Left lung (tissue), 4 donors: ENCODE measurements at regions not wholly inside any gene's neighbourhood (a gene's known extent, or its start where the extent isn't known, plus 50 kb on each side); places are given as distances from the start of the nearest gene placed in this dataset.

Experiments used
- ATAC-seq: fragments of 200-7000 bp; cut with Tn5 transposase; one replicate; pipeline ENCODE4 v1.9.1; 2020; ENCODE audit warnings: moderate library complexity
- DNase-seq, 4 donors: peaks; one replicate each; pipeline ENCODE4 v3.0.0-alpha.2; 2013 to 2020
- H3K27ac ChIP-seq, 2 donors: fragments of 200-600 bp; sonication (generic) in 1 of 2; one replicate each; pipeline versions ENCODE4 v1.5.0 to v1.8.0; 2020 to 2021
- H3K27me3 ChIP-seq, 2 donors: fragments of 200-600 bp; sonication (generic) in 1 of 2; one replicate each; pipeline versions ENCODE4 v1.5.0 to v1.8.0; 2020 to 2021
- H3K36me3 ChIP-seq, 2 donors: fragments of 200-600 bp; sonication (generic) in 1 of 2; one replicate each; pipeline versions ENCODE4 v1.5.0 to v1.8.0; 2020 to 2021
- H3K4me1 ChIP-seq, 2 donors: fragments of 200-600 bp; one replicate each; pipeline ENCODE4 v1.8.0; 2021
- H3K4me3 ChIP-seq, 2 donors: fragments of 200-600 bp; sonication (generic) in 1 of 2; one replicate each; pipeline versions ENCODE4 v1.5.0 to v1.8.0; 2020 to 2021; ENCODE audit warnings: mild to moderate bottlenecking in 1 of 2
- H3K9me3 ChIP-seq, 2 donors: fragments of 200-600 bp; sonication (generic) in 1 of 2; one replicate each; pipeline versions ENCODE4 v1.5.0 to v1.8.0; 2020 to 2021
- intact Hi-C, 2 donors: fragments of 100-400 bp; cut with DNase I; formaldehyde crosslinking; loops; one replicate each; pipeline versions ENCODE4 v1.11.2 to v1.14.2; 2022
- TF ChIP-seq, protein P1 (sequence below), 2 donors: fragments of 200-600 bp; sonication (generic) in 1 of 2; IDR thresholded peaks; one replicate each; pipeline versions ENCODE4 v1.5.0 to v1.8.0; 2021; ENCODE audit warnings: antibody characterized with exemption in 2 of 2
- donor health status: DM: no; HTN: yes; CAD: no.
- donor health status: DM: no; HTN: no; CAD: no.

DNA sequence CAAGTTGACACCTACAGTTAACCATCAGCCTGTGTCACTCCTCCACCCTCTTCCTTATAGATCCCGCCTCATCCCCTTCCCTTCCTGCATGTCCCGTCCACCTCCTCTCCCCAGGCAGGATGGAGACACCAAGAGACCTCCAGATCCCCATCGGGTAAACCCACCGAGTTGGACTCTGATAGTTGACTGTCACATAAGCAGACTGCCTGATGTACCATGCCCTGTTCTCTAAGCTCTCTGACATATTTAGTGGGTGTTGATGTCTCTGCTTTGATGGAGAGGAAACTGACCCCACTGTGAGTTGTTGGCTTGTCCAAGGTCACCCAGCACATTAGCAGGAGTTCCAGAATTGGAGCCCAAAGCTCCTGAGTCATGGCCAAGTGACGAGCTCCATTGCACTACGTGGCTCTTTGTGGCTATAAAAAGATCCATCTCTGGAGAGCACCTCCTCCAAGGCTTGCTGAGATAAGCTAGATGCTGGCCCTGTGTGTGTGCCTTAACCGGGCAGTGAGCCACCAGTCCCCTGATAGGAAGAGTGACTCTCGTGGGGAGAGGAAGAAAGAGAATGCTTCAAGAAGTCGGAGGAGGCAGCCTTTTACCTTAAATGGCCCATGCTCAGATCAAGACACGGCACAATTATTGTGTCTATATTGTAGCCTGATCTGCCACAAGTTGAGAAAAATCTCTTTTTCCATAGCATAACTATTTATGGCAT lies 236.0 kb upstream of the ECI2 start:
- TF ChIP-seq, protein P1, sequence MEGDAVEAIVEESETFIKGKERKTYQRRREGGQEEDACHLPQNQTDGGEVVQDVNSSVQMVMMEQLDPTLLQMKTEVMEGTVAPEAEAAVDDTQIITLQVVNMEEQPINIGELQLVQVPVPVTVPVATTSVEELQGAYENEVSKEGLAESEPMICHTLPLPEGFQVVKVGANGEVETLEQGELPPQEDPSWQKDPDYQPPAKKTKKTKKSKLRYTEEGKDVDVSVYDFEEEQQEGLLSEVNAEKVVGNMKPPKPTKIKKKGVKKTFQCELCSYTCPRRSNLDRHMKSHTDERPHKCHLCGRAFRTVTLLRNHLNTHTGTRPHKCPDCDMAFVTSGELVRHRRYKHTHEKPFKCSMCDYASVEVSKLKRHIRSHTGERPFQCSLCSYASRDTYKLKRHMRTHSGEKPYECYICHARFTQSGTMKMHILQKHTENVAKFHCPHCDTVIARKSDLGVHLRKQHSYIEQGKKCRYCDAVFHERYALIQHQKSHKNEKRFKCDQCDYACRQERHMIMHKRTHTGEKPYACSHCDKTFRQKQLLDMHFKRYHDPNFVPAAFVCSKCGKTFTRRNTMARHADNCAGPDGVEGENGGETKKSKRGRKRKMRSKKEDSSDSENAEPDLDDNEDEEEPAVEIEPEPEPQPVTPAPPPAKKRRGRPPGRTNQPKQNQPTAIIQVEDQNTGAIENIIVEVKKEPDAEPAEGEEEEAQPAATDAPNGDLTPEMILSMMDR (IDR thresholded peaks at IDR 0.05), result no peak
- Histone ChIP-seq H3K4me1 (no peaks in the 10 kb centered on the region), H3K27ac (no peak overlapping the region), H3K27me3 (no peaks in the 10 kb centered on the region), H3K36me3 (no peaks in the 10 kb centered on the region), H3K4me3 (no peak overlapping the region), H3K9me3 (no peaks in the 10 kb centered on the region)
- DNase-seq, result no peak
- ATAC-seq, result no peak
- intact Hi-C loops, result no loop called here

DNA sequence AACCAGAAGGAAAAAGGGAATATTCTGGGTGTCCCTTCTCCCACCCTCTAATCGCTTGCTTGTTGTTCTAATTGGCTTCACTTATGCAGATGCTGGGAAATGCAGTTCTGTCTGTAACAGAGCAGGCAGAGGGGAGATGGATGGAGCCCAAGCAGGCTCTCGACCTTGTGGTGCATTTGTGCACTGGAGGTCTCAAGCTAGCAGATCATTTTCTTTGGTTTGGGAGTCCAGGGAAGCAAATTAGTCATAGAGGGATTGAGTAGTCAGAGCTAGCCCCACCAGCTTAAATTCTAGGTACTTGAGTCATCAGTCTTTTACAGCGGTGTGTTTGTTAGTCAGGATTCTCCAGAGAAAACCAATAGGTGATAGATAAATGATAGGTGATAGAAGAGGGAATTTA lies 234.7 kb upstream of the ECI2 start:
- DNase-seq, result no peak
- Histone ChIP-seq H3K27ac (no peak overlapping the region), H3K9me3 (no peaks in the 10 kb centered on the region), H3K4me3 (no peak overlapping the region), H3K4me1 (no peaks in the 10 kb centered on the region), H3K36me3 (no peaks in the 10 kb centered on the region), H3K27me3 (no peaks in the 10 kb centered on the region)
- TF ChIP-seq, protein P1 (IDR thresholded peaks at IDR 0.05), result no peak
- ATAC-seq, result no peak
- intact Hi-C loops, result no loop called here

DNA sequence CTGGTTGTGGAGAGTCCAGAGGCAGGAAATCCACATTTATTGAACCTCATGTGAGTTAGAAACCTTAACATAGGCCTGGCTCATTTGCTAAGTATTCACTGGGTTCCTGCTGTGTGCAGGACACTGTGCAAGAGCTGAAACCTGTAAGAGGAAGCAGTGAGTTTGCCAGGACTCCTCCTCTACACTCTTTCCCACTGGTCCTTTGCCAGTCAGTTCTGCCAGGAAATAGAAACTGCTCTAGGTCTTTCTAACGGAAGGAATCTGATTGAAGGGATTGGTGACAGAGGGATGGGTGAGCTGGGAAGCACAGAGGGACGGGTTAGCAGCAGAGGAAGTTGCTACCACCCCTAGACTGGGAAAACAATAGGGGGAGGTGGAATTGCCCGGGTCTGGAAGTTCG lies 234.2 kb upstream of the ECI2 start:
- ATAC-seq (peak; percentile 45), DNase-seq (no peak)
- no peaks in the 10 kb centered on the region for H3K36me3 ChIP-seq
- no peak overlapping the region for H3K4me3 ChIP-seq
- H3K27me3 ChIP-seq, result no peaks in the 10 kb centered on the region
- intact Hi-C loops, result no loop called here
- H3K27ac ChIP-seq, result no peak overlapping the region
- TF ChIP-seq, protein P1 (IDR thresholded peaks at IDR 0.05), result no peak
- no peaks in the 10 kb centered on the region for H3K9me3 ChIP-seq
- H3K4me1 ChIP-seq, result no peaks in the 10 kb centered on the region

DNA sequence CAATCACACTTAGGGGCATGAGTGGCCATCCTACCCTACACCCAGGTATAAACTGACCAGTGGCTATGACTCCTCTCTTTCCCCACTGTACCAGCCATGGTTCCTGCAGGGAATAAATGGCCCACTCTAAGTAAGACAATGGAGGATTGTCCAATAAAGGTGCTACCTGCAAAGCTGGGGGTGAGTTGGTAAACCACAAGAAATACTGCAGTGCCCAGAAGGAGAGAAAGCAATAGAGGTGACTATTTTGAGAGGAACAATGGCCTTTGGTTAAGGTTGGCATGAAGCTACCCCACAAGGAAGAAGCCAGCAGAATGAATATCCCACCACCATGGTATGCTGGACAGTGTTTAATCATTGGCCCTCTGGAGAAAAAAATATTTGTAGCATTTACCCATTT lies 233.3 kb upstream of the ECI2 start:
- Histone ChIP-seq H3K36me3 (no peaks in the 10 kb centered on the region), H3K4me1 (no peaks in the 10 kb centered on the region), H3K4me3 (no peak overlapping the region), H3K27me3 (no peaks in the 10 kb centered on the region), H3K9me3 (no peaks in the 10 kb centered on the region), H3K27ac (no peak overlapping the region)
- ATAC-seq (no peak), DNase-seq (no peak)
- TF ChIP-seq, protein P1 (IDR thresholded peaks at IDR 0.05), result no peak
- intact Hi-C loops, result no loop called here

DNA sequence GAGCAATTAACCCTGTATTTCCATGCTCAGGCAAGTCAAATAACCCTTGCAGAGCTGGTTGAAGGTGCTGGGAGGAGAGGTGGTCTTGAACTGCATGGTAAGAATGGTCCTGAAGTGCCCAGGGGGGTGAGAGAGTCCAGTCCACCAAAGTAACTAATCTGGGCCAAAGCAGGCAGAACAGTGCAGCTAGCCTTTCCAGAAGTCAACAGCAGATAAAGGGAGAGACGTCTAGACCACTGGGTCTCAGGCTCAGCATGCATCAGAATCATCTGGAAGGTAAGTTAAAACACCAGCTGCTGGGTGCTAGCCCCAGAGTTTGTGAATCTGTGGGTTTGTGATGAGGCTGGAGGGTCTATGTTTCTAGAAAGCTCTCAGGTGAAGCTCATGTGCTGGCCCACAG lies 232.3 kb upstream of the ECI2 start:
- ATAC-seq, result no peak

More for the DNA sequence above, 232.3 kb upstream of the ECI2 start:
- TF ChIP-seq, protein P1 (IDR thresholded peaks at IDR 0.05), result no peak
- Histone ChIP-seq H3K4me3 (no peak overlapping the region), H3K27me3 (no peaks in the 10 kb centered on the region), H3K27ac (no peak overlapping the region), H3K4me1 (no peaks in the 10 kb centered on the region), H3K9me3 (no peaks in the 10 kb centered on the region), H3K36me3 (no peaks in the 10 kb centered on the region)
- intact Hi-C loops, result no loop called here
- DNase-seq, result no peak
